Suprapubic skin (tissue), 4 donors: ENCODE measurements at regions not wholly inside any gene's neighbourhood (a gene's known extent, or its start where the extent isn't known, plus 50 kb on each side); places are given as distances from the start of the nearest gene placed in this dataset.

ENCODE experiments used
- DNase-seq, 2 donors: peaks; one replicate each; pipeline ENCODE4 v3.0.0-alpha.2; 2019; ENCODE audit warnings: low spot score in 2 of 2
- H3K27ac ChIP-seq: fragments of 200-600 bp; sonication (generic); one replicate; pipeline ENCODE4 v1.5.1; 2019
- H3K27me3 ChIP-seq: fragments of 200-600 bp; sonication (generic); one replicate; pipeline ENCODE4 v1.5.1; 2019
- H3K36me3 ChIP-seq: fragments of 200-600 bp; sonication (generic); one replicate; pipeline ENCODE4 v1.5.1; 2019
- H3K4me1 ChIP-seq: fragments of 200-600 bp; sonication (generic); one replicate; pipeline ENCODE4 v1.5.1; 2019
- H3K4me3 ChIP-seq: fragments of 200-600 bp; sonication (generic); one replicate; pipeline ENCODE4 v1.5.1; 2019; ENCODE audit warnings: mild to moderate bottlenecking
- H3K9me3 ChIP-seq: fragments of 200-600 bp; sonication (generic); one replicate; pipeline ENCODE4 v1.5.1; 2019
- CTCF ChIP-seq, 2 donors: fragments of 200-600 bp in 1 of 2; fragments of 450-650 bp in 1 of 2; sonication (generic) in 1 of 2; IDR thresholded peaks; one replicate each; pipeline ENCODE4 v1.5.1; 2016 to 2019; ENCODE audit warnings: antibody characterized with exemption in 2 of 2, mild to moderate bottlenecking in 1 of 2, moderate library complexity in 1 of 2
- EP300 ChIP-seq: sonication (generic); formaldehyde crosslinking; IDR thresholded peaks from one replicate; pipeline ENCODE4 v1.6.1; 2017; ENCODE audit warnings: antibody characterized with exemption
- POLR2A ChIP-seq, 2 donors: fragments of 450-650 bp; IDR thresholded peaks; one replicate each; pipeline ENCODE4 v1.6.1; 2017; ENCODE audit warnings: antibody characterized with exemption in 2 of 2, mild to moderate bottlenecking in 2 of 2, moderate library complexity in 2 of 2
- POLR2AphosphoS5 ChIP-seq, 3 donors: sonication (generic); formaldehyde crosslinking; IDR thresholded peaks; one replicate each; pipeline ENCODE4 v1.6.1; 2017; ENCODE audit warnings: antibody characterized with exemption in 3 of 3
- WGBS: methylation state at CpG from one replicate; pipeline ENCODE4 v1.1.5; 2018; 5-methylcytosine and 5-hydroxymethylcytosine counted together

GRCh38 chr9:28329323-28329722 lies 756.0 kb upstream of the C9orf72 start:
- TF ChIP-seq EP300 = no peak
- TF ChIP-seq POLR2AphosphoS5 (IDR thresholded peaks at IDR 0.05) = no peak
- TF ChIP-seq POLR2A (IDR thresholded peaks at IDR 0.05) = no peak
- TF ChIP-seq CTCF (IDR thresholded peaks at IDR 0.05) = no peak
- Histone ChIP-seq H3K4me3 (no peak overlapping the region), H3K9me3 (no peaks in the 10 kb centered on the region), H3K27ac (no peak overlapping the region), H3K27me3 (no peaks in the 10 kb centered on the region), H3K36me3 (no peaks in the 10 kb centered on the region), H3K4me1 (no peaks in the 10 kb centered on the region)
- no peak for DNase-seq
- WGBS = 44% methylated on average over 3 of the region's 3 CpGs

GRCh38 chr9:28332648-28333047 lies 759.4 kb upstream of the C9orf72 start:
- no peaks in the 10 kb centered on the region for H3K36me3 ChIP-seq
- H3K27me3 ChIP-seq = no peaks in the 10 kb centered on the region
- no peaks in the 10 kb centered on the region for H3K9me3 ChIP-seq
- no peak overlapping the region for H3K4me3 ChIP-seq
- no peak overlapping the region for H3K27ac ChIP-seq
- no peak for DNase-seq
- H3K4me1 ChIP-seq = no peaks in the 10 kb centered on the region
- WGBS = 64% methylated on average over 3 of the region's 3 CpGs
- TF ChIP-seq EP300 = no peak
- no peak for TF ChIP-seq POLR2A (IDR thresholded peaks at IDR 0.05)
- no peak for TF ChIP-seq POLR2AphosphoS5 (IDR thresholded peaks at IDR 0.05)
- no peak for TF ChIP-seq CTCF (IDR thresholded peaks at IDR 0.05)

- TF ChIP-seq POLR2A (IDR thresholded peaks at IDR 0.05) (no peak), POLR2AphosphoS5 (IDR thresholded peaks at IDR 0.05) (no peak), CTCF (IDR thresholded peaks at IDR 0.05) (no peak), EP300 (no peak)
- H3K36me3 ChIP-seq = no peaks in the 10 kb centered on the region
- no peaks in the 10 kb centered on the region for H3K4me1 ChIP-seq
- no peak overlapping the region for H3K4me3 ChIP-seq
- H3K9me3 ChIP-seq = no peaks in the 10 kb centered on the region
- H3K27ac ChIP-seq = no peak overlapping the region
- no peak for DNase-seq
- H3K27me3 ChIP-seq = no peaks in the 10 kb centered on the region
- 85% methylated on average over 4 of the region's 4 CpGs for WGBS
Measured at GRCh38 chr9:28341913-28342312, 768.6 kb upstream of the C9orf72 start.

- 96% methylated on average over 2 of the region's 2 CpGs for WGBS
- Histone ChIP-seq H3K27me3 (no peaks in the 10 kb centered on the region), H3K4me1 (no peaks in the 10 kb centered on the region), H3K27ac (no peak overlapping the region), H3K9me3 (no peaks in the 10 kb centered on the region), H3K36me3 (no peaks in the 10 kb centered on the region), H3K4me3 (no peak overlapping the region)
- TF ChIP-seq EP300 (no peak), CTCF (IDR thresholded peaks at IDR 0.05) (no peak), POLR2AphosphoS5 (IDR thresholded peaks at IDR 0.05) (no peak), POLR2A (IDR thresholded peaks at IDR 0.05) (no peak)
- no peak for DNase-seq
Measured at GRCh38 chr9:28342815-28343338, 769.6 kb upstream of the C9orf72 start.

GRCh38 chr9:28363151-28363562 lies 789.9 kb upstream of the C9orf72 start:
- Histone ChIP-seq H3K4me3 (no peak overlapping the region), H3K9me3 (no peaks in the 10 kb centered on the region), H3K4me1 (no peaks in the 10 kb centered on the region), H3K27ac (no peak overlapping the region), H3K36me3 (no peaks in the 10 kb centered on the region), H3K27me3 (no peaks in the 10 kb centered on the region)
- TF ChIP-seq POLR2AphosphoS5 (IDR thresholded peaks at IDR 0.05) (no peak), CTCF (IDR thresholded peaks at IDR 0.05) (no peak), POLR2A (IDR thresholded peaks at IDR 0.05) (no peak), EP300 (no peak)
- 51% methylated on average over 2 of the region's 2 CpGs for WGBS
- DNase-seq = no peak
